Lower leg skin (tissue), 3 donors: ENCODE measurements at regions not wholly inside any gene's neighbourhood (a gene's known extent, or its start where the extent isn't known, plus 50 kb on each side); places are given as distances from the start of the nearest gene placed in this dataset.

Experiments used
- CTCF ChIP-seq, 3 donors: fragments of 450-650 bp; IDR thresholded peaks; one replicate each; pipeline ENCODE4 v1.5.1; 2016; ENCODE audit warnings: antibody characterized with exemption in 3 of 3, mild to moderate bottlenecking in 3 of 3, moderate library complexity in 2 of 3
- POLR2A ChIP-seq, 2 donors: fragments of 450-650 bp; IDR thresholded peaks; one replicate each; pipeline ENCODE4 v1.6.1; 2016 to 2017; ENCODE audit warnings: antibody characterized with exemption in 2 of 2, mild to moderate bottlenecking in 1 of 2, moderate library complexity in 1 of 2

GRCh38 chr3:174413062-174413912 is 445.8 kb upstream of the NAALADL2 start:
- TF ChIP-seq CTCF (IDR thresholded peaks at IDR 0.05) (no peak), POLR2A (IDR thresholded peaks at IDR 0.05) (no peak)
